Astrocyte (in vitro differentiated cells and primary cell): ENCODE measurements at regions not wholly inside any gene's neighbourhood (a gene's known extent, or its start where the extent isn't known, plus 50 kb on each side); places are given as distances from the start of the nearest gene placed in this dataset.

ENCODE experiments used
- EZH2 ChIP-seq: IDR thresholded peaks from 2 replicates; pipeline ENCODE4 v1.6.1; 2012; ENCODE audit warnings: mild to moderate bottlenecking, low read length, inconsistent platforms; ENCODE audit not compliant: insufficient read depth
- TF ChIP-seq, protein P1 (sequence below): IDR thresholded peaks from 2 replicates; pipeline ENCODE4 v1.5.1; 2011; ENCODE audit warnings: low read depth, mild to moderate bottlenecking, inconsistent platforms, low read length, moderate library complexity; ENCODE audit not compliant: insufficient read depth

DNA sequence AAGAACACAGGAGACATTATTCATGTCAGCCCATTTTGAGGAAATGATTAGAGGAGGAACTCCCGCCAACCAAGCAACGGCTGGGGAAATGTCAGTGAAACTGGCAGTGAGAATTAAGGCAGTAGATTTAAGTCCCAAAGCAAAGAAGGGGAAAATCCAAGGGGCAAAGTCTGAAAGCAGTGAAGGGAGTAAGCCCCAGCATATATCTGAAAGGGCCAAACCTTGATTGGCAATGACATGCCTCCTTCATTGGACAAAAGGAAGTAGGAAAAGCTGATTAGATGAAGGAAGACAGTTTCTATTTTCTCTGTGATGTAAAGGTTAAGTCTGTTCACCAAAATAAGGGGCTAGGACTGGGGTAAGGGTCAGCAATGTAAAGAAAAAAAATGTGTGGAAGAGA is 190.3 kb downstream of the RNF144B start:
- TF ChIP-seq, protein P1, sequence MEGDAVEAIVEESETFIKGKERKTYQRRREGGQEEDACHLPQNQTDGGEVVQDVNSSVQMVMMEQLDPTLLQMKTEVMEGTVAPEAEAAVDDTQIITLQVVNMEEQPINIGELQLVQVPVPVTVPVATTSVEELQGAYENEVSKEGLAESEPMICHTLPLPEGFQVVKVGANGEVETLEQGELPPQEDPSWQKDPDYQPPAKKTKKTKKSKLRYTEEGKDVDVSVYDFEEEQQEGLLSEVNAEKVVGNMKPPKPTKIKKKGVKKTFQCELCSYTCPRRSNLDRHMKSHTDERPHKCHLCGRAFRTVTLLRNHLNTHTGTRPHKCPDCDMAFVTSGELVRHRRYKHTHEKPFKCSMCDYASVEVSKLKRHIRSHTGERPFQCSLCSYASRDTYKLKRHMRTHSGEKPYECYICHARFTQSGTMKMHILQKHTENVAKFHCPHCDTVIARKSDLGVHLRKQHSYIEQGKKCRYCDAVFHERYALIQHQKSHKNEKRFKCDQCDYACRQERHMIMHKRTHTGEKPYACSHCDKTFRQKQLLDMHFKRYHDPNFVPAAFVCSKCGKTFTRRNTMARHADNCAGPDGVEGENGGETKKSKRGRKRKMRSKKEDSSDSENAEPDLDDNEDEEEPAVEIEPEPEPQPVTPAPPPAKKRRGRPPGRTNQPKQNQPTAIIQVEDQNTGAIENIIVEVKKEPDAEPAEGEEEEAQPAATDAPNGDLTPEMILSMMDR: no peak
- no peak for TF ChIP-seq EZH2
